ENCODE measurements at regions not wholly inside any gene's neighbourhood (a gene's known extent, or its start where the extent isn't known, plus 50 kb on each side); places are given as distances from the start of the nearest gene placed in this dataset.
"Not testable (repeated sequence)": the region's sequence is repeated elsewhere in the genome, so short reads cannot be mapped to it uniquely, and the experiment has no call there.

- intact Hi-C loops (cut with DNase I) = no loop called here
- H3K27me3 ChIP-seq = no peaks in the 10 kb centered on the region
- DNase-seq = no peak
- no peak overlapping the region for H3K4me3 ChIP-seq (replicated peaks in 1 of 3)
- H3K36me3 ChIP-seq = no peaks in the 10 kb centered on the region
- no peaks in the 10 kb centered on the region for H3K9me3 ChIP-seq
- H3K27ac ChIP-seq = no peak overlapping the region
- TF ChIP-seq CTCF (IDR thresholded peaks at IDR 0.05) (no peak), POLR2A (IDR thresholded peaks at IDR 0.05) (no peak)
- no peaks in the 10 kb centered on the region for H3K4me1 ChIP-seq
- WGBS, 2 donors = 84 to 93% methylated on average over 4 of the region's 4 CpGs
Measured at GRCh38 chr6:135555550-135555949, 58.0 kb upstream of the AHI1 start.

GRCh38 chr6:135557582-135557981 lies 60.0 kb upstream of the AHI1 start:
- intact Hi-C loops (cut with DNase I) = no loop called here
- H3K9me3 ChIP-seq = no peaks in the 10 kb centered on the region
- no peaks in the 10 kb centered on the region for H3K36me3 ChIP-seq
- H3K4me1 ChIP-seq = no peaks in the 10 kb centered on the region
- no peak for TF ChIP-seq CTCF (IDR thresholded peaks at IDR 0.05)
- no peak overlapping the region for H3K4me3 ChIP-seq (replicated peaks in 1 of 3)
- DNase-seq = no peak
- H3K27me3 ChIP-seq = no peaks in the 10 kb centered on the region
- H3K27ac ChIP-seq = no peak overlapping the region
- WGBS, 2 donors = 89 to 95% methylated on average over 2 of the region's 2 CpGs

GRCh38 chr6:135565605-135566004 lies 68.1 kb upstream of the AHI1 start:
- WGBS, 2 donors = 96 to 100% methylated on average over 1 of the region's 1 CpG
- not testable (repeated sequence) for H3K27me3 ChIP-seq

GRCh38 chr6:135566311-135567068 lies 69.0 kb upstream of the AHI1 start:
- TF ChIP-seq CTCF (IDR thresholded peaks at IDR 0.05) (no peak), POLR2A (IDR thresholded peaks at IDR 0.05) (no peak)
- H3K4me1 ChIP-seq = no peaks in the 10 kb centered on the region
- H3K27me3 ChIP-seq = no peaks in the 10 kb centered on the region
- intact Hi-C loops (cut with DNase I) = no loop called here
- H3K36me3 ChIP-seq = no peaks in the 10 kb centered on the region
- no peak overlapping the region for H3K27ac ChIP-seq
- H3K9me3 ChIP-seq = no peaks in the 10 kb centered on the region
- no peak overlapping the region for H3K4me3 ChIP-seq (replicated peaks in 1 of 3)
- DNase-seq = no peak
- 91 to 95% methylated on average over 5 to 7 of the region's 7 CpGs for WGBS, 2 donors

More at GRCh38 chr6:135565605-135566004, 68.1 kb upstream of the AHI1 start:
- H3K36me3 ChIP-seq; H3K27ac ChIP-seq; DNase-seq; H3K9me3 ChIP-seq; intact Hi-C loops (cut with DNase I); H3K4me1 ChIP-seq; H3K4me3 ChIP-seq (replicated peaks in 1 of 3): not testable (repeated sequence)

GRCh38 chr6:135567375-135568083 lies 70.0 kb upstream of the AHI1 start:
- WGBS, 2 donors = 84 to 91% methylated on average over 2 of the region's 2 CpGs
- DNase-seq = no peak
- H3K4me1 ChIP-seq = no peaks in the 10 kb centered on the region
- H3K27me3 ChIP-seq = no peaks in the 10 kb centered on the region
- no peaks in the 10 kb centered on the region for H3K36me3 ChIP-seq
- intact Hi-C loops (cut with DNase I) = no loop called here
- H3K4me3 ChIP-seq (replicated peaks in 1 of 3) = no peak overlapping the region
- no peak overlapping the region for H3K27ac ChIP-seq
- TF ChIP-seq POLR2A (IDR thresholded peaks at IDR 0.05) (no peak), CTCF (IDR thresholded peaks at IDR 0.05) (no peak)
- H3K9me3 ChIP-seq = no peaks in the 10 kb centered on the region

Data from thyroid gland (tissue), 4 donors.